ENCODE measurements at regions not wholly inside any gene's neighbourhood (a gene's known extent, or its start where the extent isn't known, plus 50 kb on each side); places are given as distances from the start of the nearest gene placed in this dataset.

DNA sequence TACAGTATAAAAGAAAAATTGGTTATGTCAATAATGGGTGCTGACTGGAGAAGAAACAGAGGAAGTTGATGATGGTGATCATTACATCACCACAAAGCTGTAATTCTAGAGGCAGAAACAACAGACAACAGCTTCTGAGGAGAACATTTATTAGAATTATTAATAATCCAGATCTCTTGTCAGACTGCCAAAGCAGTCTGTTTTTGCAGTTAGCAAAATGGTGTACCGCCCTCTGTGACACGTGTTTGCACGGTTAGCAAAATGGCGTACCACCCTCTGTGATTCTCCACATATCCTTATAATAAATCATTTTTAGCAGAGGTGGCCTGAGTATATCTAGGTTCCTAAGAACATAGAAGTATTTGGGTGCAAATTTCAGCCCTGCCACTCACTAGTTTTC lies 154.0 kb upstream of the TENT5D start:
- Histone ChIP-seq H3K27me3 (ENCODE audit: control insufficient read depth in 1 of 2, insufficient read depth in 1 of 2, low read length in 2 of 2) (no peaks in the 10 kb centered on the region), H3K4me1 (ENCODE audit: control insufficient read depth, insufficient read depth, low read depth, low read length) (no peaks in the 10 kb centered on the region), H3K4ac (ENCODE audit: low read depth in 1 of 2, low read length in 2 of 2) (no peak overlapping the region)

DNA sequence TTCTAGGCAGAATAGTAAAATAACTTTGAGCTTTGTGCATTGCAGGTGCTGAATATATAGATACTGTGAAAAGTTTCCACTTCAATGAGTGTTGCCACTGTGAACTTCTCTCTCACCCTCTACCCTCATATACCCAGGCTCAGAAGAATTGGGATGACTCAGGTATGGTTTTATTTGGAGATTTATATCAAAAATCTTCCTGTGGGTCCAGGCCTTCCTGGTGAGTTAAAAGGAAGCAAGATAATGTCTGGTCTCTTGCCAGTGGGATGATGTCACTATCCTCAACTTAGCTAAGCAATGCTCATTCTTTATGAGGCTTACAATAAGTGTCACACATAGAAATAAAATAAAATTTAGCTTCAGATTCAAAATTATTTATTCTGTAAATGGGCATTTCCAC lies 153.3 kb upstream of the TENT5D start:
- Histone ChIP-seq H2AK5ac (ENCODE audit: low read length, severe bottlenecking) (no peak overlapping the region), H3K18ac (ENCODE audit: low read depth in 1 of 2, low read length in 2 of 2) (no peak overlapping the region), H3K4me2 (ENCODE audit: low read length, poor library complexity, severe bottlenecking) (no peak overlapping the region), H2BK15ac (ENCODE audit: low read depth, poor library complexity, severe bottlenecking) (no peak overlapping the region), H3K27ac (ENCODE audit: low read length, poor library complexity, severe bottlenecking) (no peak overlapping the region), H3K9me3 (ENCODE audit: control insufficient read depth, low read length) (no peaks in the 10 kb centered on the region), H3K4me3 (ENCODE audit: insufficient read depth in 1 of 2, low read depth in 1 of 2, low read length in 2 of 2) (no peak overlapping the region), H3K23ac (ENCODE audit: low read length in 2 of 2) (no peak overlapping the region), H2BK120ac (ENCODE audit: low read depth, low read length) (no peak overlapping the region), H3K79me1 (replicated peaks; ENCODE audit: low read length, poor library complexity, severe bottlenecking) (no peaks in the 10 kb centered on the region), H2BK12ac (ENCODE audit: low read length in 2 of 2) (no peak overlapping the region), H2BK5ac (ENCODE audit: low read depth, low read length, poor library complexity, severe bottlenecking) (no peak overlapping the region), H3K4me1 (ENCODE audit: control insufficient read depth, insufficient read depth, low read depth, low read length) (no peaks in the 10 kb centered on the region), H3K27me3 (ENCODE audit: control insufficient read depth in 1 of 2, insufficient read depth in 1 of 2, low read length in 2 of 2) (no peaks in the 10 kb centered on the region), H3K4ac (ENCODE audit: low read depth in 1 of 2, low read length in 2 of 2) (no peak overlapping the region), H3K9ac (ENCODE audit: low read length) (no peak overlapping the region), H2AFZ (ENCODE audit: low read depth, low read length) (no peak overlapping the region), H3K36me3 (ENCODE audit: control insufficient read depth in 1 of 2, insufficient read depth in 2 of 2, low read depth in 1 of 2, low read length in 2 of 2) (no peaks in the 10 kb centered on the region), H4K8ac (ENCODE audit: low read length) (no peak overlapping the region), H4K91ac (ENCODE audit: low read length) (no peak overlapping the region), H3K14ac (ENCODE audit: low read length in 2 of 2) (no peak overlapping the region)
- no peak for DNase-seq

More for the DNA sequence above, 154.0 kb upstream of the TENT5D start:
- Histone ChIP-seq H4K8ac (ENCODE audit: low read length) (no peak overlapping the region), H3K36me3 (ENCODE audit: control insufficient read depth in 1 of 2, insufficient read depth in 2 of 2, low read depth in 1 of 2, low read length in 2 of 2) (no peaks in the 10 kb centered on the region), H2BK120ac (ENCODE audit: low read depth, low read length) (no peak overlapping the region), H2AK5ac (ENCODE audit: low read length, severe bottlenecking) (no peak overlapping the region), H3K9me3 (ENCODE audit: control insufficient read depth, low read length) (no peaks in the 10 kb centered on the region), H3K4me3 (ENCODE audit: insufficient read depth in 1 of 2, low read depth in 1 of 2, low read length in 2 of 2) (no peak overlapping the region), H3K14ac (ENCODE audit: low read length in 2 of 2) (no peak overlapping the region), H3K9ac (ENCODE audit: low read length) (no peak overlapping the region), H2BK15ac (ENCODE audit: low read depth, poor library complexity, severe bottlenecking) (no peak overlapping the region), H2AFZ (ENCODE audit: low read depth, low read length) (no peak overlapping the region), H3K4me2 (ENCODE audit: low read length, poor library complexity, severe bottlenecking) (no peak overlapping the region), H3K79me1 (replicated peaks; ENCODE audit: low read length, poor library complexity, severe bottlenecking) (no peaks in the 10 kb centered on the region), H3K27ac (ENCODE audit: low read length, poor library complexity, severe bottlenecking) (no peak overlapping the region), H2BK12ac (ENCODE audit: low read length in 2 of 2) (no peak overlapping the region), H3K18ac (ENCODE audit: low read depth in 1 of 2, low read length in 2 of 2) (no peak overlapping the region), H2BK5ac (ENCODE audit: low read depth, low read length, poor library complexity, severe bottlenecking) (no peak overlapping the region), H4K91ac (ENCODE audit: low read length) (no peak overlapping the region), H3K23ac (ENCODE audit: low read length in 2 of 2) (no peak overlapping the region)
- DNase-seq: no peak
- WGBS: no CpG with 5 or more reads among the region's 4 CpGs

DNA sequence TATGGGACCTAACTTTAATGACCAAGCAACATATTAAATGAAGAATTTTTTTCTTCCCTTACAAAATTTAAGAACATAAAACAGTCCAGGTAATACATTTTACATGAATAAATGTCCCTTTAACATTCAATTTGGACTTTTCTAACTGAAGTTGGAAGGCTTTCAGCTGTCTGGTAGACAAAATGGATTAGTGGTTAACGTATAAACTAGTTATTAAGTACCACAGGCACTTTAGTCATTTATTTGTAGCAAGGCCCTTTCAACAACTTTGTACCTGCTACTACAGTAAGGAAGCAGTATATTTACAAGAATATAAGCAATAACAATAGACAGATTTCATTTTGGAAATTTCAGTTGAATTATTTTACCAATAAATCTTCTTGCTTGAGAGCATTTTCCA lies 152.5 kb upstream of the TENT5D start:
- no peak overlapping the region for H3K18ac ChIP-seq (ENCODE audit: low read depth in 1 of 2, low read length in 2 of 2)
- no peak overlapping the region for H2BK12ac ChIP-seq (ENCODE audit: low read length in 2 of 2)
- H3K4ac ChIP-seq (ENCODE audit: low read depth in 1 of 2, low read length in 2 of 2): no peak overlapping the region
- H3K14ac ChIP-seq (ENCODE audit: low read length in 2 of 2): no peak overlapping the region
- H2BK5ac ChIP-seq (ENCODE audit: low read depth, low read length, poor library complexity, severe bottlenecking): no peak overlapping the region
- no peaks in the 10 kb centered on the region for H3K4me1 ChIP-seq (ENCODE audit: control insufficient read depth, insufficient read depth, low read depth, low read length)
- no peak overlapping the region for H4K91ac ChIP-seq (ENCODE audit: low read length)
- no peaks in the 10 kb centered on the region for H3K36me3 ChIP-seq (ENCODE audit: control insufficient read depth in 1 of 2, insufficient read depth in 2 of 2, low read depth in 1 of 2, low read length in 2 of 2)
- H3K79me1 ChIP-seq (replicated peaks; ENCODE audit: low read length, poor library complexity, severe bottlenecking): no peaks in the 10 kb centered on the region
- no peak overlapping the region for H4K8ac ChIP-seq (ENCODE audit: low read length)
- no peak overlapping the region for H3K4me3 ChIP-seq (ENCODE audit: insufficient read depth in 1 of 2, low read depth in 1 of 2, low read length in 2 of 2)
- no peak overlapping the region for H3K9ac ChIP-seq (ENCODE audit: low read length)
- no peaks in the 10 kb centered on the region for H3K27me3 ChIP-seq (ENCODE audit: control insufficient read depth in 1 of 2, insufficient read depth in 1 of 2, low read length in 2 of 2)
- WGBS: no CpG with 5 or more reads among the region's 1 CpG
- no peak overlapping the region for H2AK5ac ChIP-seq (ENCODE audit: low read length, severe bottlenecking)
- no peak for DNase-seq
- no peak overlapping the region for H3K23ac ChIP-seq (ENCODE audit: low read length in 2 of 2)
- H3K27ac ChIP-seq (ENCODE audit: low read length, poor library complexity, severe bottlenecking): no peak overlapping the region
- H2AFZ ChIP-seq (ENCODE audit: low read depth, low read length): no peak overlapping the region
- H2BK120ac ChIP-seq (ENCODE audit: low read depth, low read length): no peak overlapping the region
- no peak overlapping the region for H3K4me2 ChIP-seq (ENCODE audit: low read length, poor library complexity, severe bottlenecking)
- no peaks in the 10 kb centered on the region for H3K9me3 ChIP-seq (ENCODE audit: control insufficient read depth, low read length)
- H2BK15ac ChIP-seq (ENCODE audit: low read depth, poor library complexity, severe bottlenecking): no peak overlapping the region

DNA sequence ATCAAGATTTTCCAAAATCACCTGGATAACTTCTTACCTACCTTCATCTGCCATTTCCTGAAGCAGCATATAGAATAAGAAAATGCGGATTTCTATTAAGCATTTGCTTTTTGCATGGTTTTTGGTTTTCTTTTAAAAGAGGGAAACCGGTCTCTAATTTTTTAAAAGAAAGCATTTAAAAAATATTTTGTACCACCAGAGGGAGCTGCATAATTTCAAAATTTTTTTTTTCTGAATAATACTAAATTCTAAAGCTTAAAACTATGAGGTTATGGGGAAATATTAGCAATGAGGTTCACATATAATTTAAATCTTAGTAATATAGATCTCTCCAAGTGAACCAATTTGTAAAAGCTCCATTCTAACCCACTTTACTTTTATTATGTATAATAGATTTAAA lies 137.7 kb upstream of the TENT5D start:
- Histone ChIP-seq H3K14ac (ENCODE audit: low read length in 2 of 2) (no peak overlapping the region), H3K18ac (ENCODE audit: low read depth in 1 of 2, low read length in 2 of 2) (no peak overlapping the region), H3K23ac (ENCODE audit: low read length in 2 of 2) (no peak overlapping the region), H2BK12ac (ENCODE audit: low read length in 2 of 2) (no peak overlapping the region), H2AK5ac (ENCODE audit: low read length, severe bottlenecking) (no peak overlapping the region), H3K4me1 (ENCODE audit: control insufficient read depth, insufficient read depth, low read depth, low read length) (no peaks in the 10 kb centered on the region), H3K36me3 (ENCODE audit: control insufficient read depth in 1 of 2, insufficient read depth in 2 of 2, low read depth in 1 of 2, low read length in 2 of 2) (no peaks in the 10 kb centered on the region), H3K9me3 (ENCODE audit: control insufficient read depth, low read length) (no peaks in the 10 kb centered on the region), H4K8ac (ENCODE audit: low read length) (no peak overlapping the region), H3K27ac (ENCODE audit: low read length, poor library complexity, severe bottlenecking) (no peak overlapping the region), H2BK5ac (ENCODE audit: low read depth, low read length, poor library complexity, severe bottlenecking) (no peak overlapping the region), H2BK15ac (ENCODE audit: low read depth, poor library complexity, severe bottlenecking) (no peak overlapping the region), H4K91ac (ENCODE audit: low read length) (no peak overlapping the region), H3K4ac (ENCODE audit: low read depth in 1 of 2, low read length in 2 of 2) (no peak overlapping the region), H3K79me1 (replicated peaks; ENCODE audit: low read length, poor library complexity, severe bottlenecking) (no peaks in the 10 kb centered on the region), H3K4me2 (ENCODE audit: low read length, poor library complexity, severe bottlenecking) (no peak overlapping the region), H2AFZ (ENCODE audit: low read depth, low read length) (no peak overlapping the region), H3K9ac (ENCODE audit: low read length) (peak overlapping the region; percentile 32), H3K27me3 (ENCODE audit: control insufficient read depth in 1 of 2, insufficient read depth in 1 of 2, low read length in 2 of 2) (no peaks in the 10 kb centered on the region), H3K4me3 (ENCODE audit: insufficient read depth in 1 of 2, low read depth in 1 of 2, low read length in 2 of 2) (no peak overlapping the region), H2BK120ac (ENCODE audit: low read depth, low read length) (no peak overlapping the region)
- no CpG with 5 or more reads among the region's 2 CpGs for WGBS
- DNase-seq: no peak
